OCI-LY7 (cell line): ENCODE measurements at regions not wholly inside any gene's neighbourhood (a gene's known extent, or its start where the extent isn't known, plus 50 kb on each side); places are given as distances from the start of the nearest gene placed in this dataset.

Experiments used
- CTCF ChIP-seq: fragments of 200-600 bp; sonication (generic); conservative IDR thresholded peaks from 2 replicates; pipeline ENCODE4 v1.5.1; 2014; ENCODE audit warnings: mild to moderate bottlenecking, antibody characterized with exemption, low read length, moderate library complexity, mixed read lengths
- EZH2phosphoT487 ChIP-seq: fragments of 200-600 bp; sonication (generic); IDR thresholded peaks from 2 replicates; pipeline ENCODE4 v1.6.1; 2018; ENCODE audit warnings: low read depth, borderline replicate concordance, mild to moderate bottlenecking, mixed run types, antibody characterized with exemption, low read length, moderate library complexity, mixed read lengths

- TF ChIP-seq CTCF (no peak), EZH2phosphoT487 (no peak)
Measured at GRCh38 chr10:9060314-9060713, 1005.8 kb downstream of the GATA3 start.
